NCI-H748 treated with DMSO at 0.1 percent for 48 hours (cell line): ENCODE measurements at regions not wholly inside any gene's neighbourhood (a gene's known extent, or its start where the extent isn't known, plus 50 kb on each side); places are given as distances from the start of the nearest gene placed in this dataset.
"Not testable (repeated sequence)": the region's sequence is repeated elsewhere in the genome, so short reads cannot be mapped to it uniquely, and the experiment has no call there.

ENCODE experiments used
- DNase-seq: peaks from one replicate; lab custom pipeline; 2025; lab: John Stamatoyannopoulos, UW

- no peak for DNase-seq
Measured at GRCh38 chr15:94991718-94992117, 760.4 kb downstream of the MCTP2 start.

- DNase-seq = no peak
Measured at GRCh38 chr15:95009635-95010034, 778.3 kb downstream of the MCTP2 start.

GRCh38 chr15:95013381-95013780, 782.0 kb downstream of the MCTP2 start:
- no peak for DNase-seq

GRCh38 chr15:95016511-95017229, 785.3 kb downstream of the MCTP2 start:
- DNase-seq = no peak

- no peak for DNase-seq
Measured at GRCh38 chr15:95017666-95018328, 786.4 kb downstream of the MCTP2 start.

- DNase-seq = no peak
Measured at GRCh38 chr15:95018888-95019545, 787.7 kb downstream of the MCTP2 start.

GRCh38 chr15:95019907-95020306, 788.5 kb downstream of the MCTP2 start:
- no peak for DNase-seq

GRCh38 chr15:95021816-95022215, 790.5 kb downstream of the MCTP2 start:
- no peak for DNase-seq

- no peak for DNase-seq
Measured at GRCh38 chr15:95024351-95024750, 793.0 kb downstream of the MCTP2 start.

GRCh38 chr15:95025924-95026728, 794.8 kb downstream of the MCTP2 start:
- no peak for DNase-seq

- no peak for DNase-seq
Measured at GRCh38 chr15:95027981-95028380, 796.6 kb downstream of the MCTP2 start.

GRCh38 chr15:95032156-95032555, 800.8 kb downstream of the MCTP2 start:
- no peak for DNase-seq

- DNase-seq = no peak
Measured at GRCh38 chr15:95035106-95035505, 803.7 kb downstream of the MCTP2 start.

- no peak for DNase-seq
Measured at GRCh38 chr15:95041297-95041696, 809.9 kb downstream of the MCTP2 start.

- DNase-seq = not testable (repeated sequence)
Measured at GRCh38 chr15:95043236-95043932, 812.0 kb downstream of the MCTP2 start.

GRCh38 chr15:95043933-95044313, 812.6 kb downstream of the MCTP2 start:
- no peak for DNase-seq

GRCh38 chr15:95044745-95045417, 813.5 kb downstream of the MCTP2 start:
- DNase-seq = no peak

- DNase-seq = no peak
Measured at GRCh38 chr15:95051861-95052260, 820.5 kb downstream of the MCTP2 start.

GRCh38 chr15:95059346-95059905, 828.1 kb downstream of the MCTP2 start:
- no peak for DNase-seq

GRCh38 chr15:95068701-95069521, 837.5 kb downstream of the MCTP2 start:
- DNase-seq = no peak
